Effector memory CD8-positive, alpha-beta T cell (primary cell): ENCODE measurements at regions not wholly inside any gene's neighbourhood (a gene's known extent, or its start where the extent isn't known, plus 50 kb on each side); places are given as distances from the start of the nearest gene placed in this dataset.

ENCODE experiments used
- ATAC-seq: fragments of 150-1000 bp; cut with Tn5 transposase; replicated peaks from 2 replicates; pipeline ENCODE4 v1.10.0; 2021; ENCODE audit warnings: mild to moderate bottlenecking, moderate library complexity
- DNase-seq, 3 experiments: peaks; one replicate each; pipeline ENCODE4 v3.0.0; 2021
- H3K27ac Mint-ChIP-seq, 2 donors: one replicate each; pipeline ENCODE4 v1.8.0; 2022; ENCODE audit warnings: mild to moderate bottlenecking in 2 of 2, mixed read lengths in 2 of 2, moderate library complexity in 2 of 2
- H3K27me3 Mint-ChIP-seq, 2 donors: one replicate each; pipeline ENCODE4 v1.8.0; 2022; ENCODE audit warnings: mixed read lengths in 2 of 2
- H3K36me3 Mint-ChIP-seq: one replicate; pipeline ENCODE4 v1.8.0; 2022; ENCODE audit warnings: mild to moderate bottlenecking, moderate library complexity, mixed read lengths; ENCODE audit not compliant: insufficient read depth
- H3K4me1 Mint-ChIP-seq, 2 donors: one replicate each; pipeline ENCODE4 v1.8.0; 2022; ENCODE audit warnings: low read depth in 2 of 2, mixed read lengths in 2 of 2
- H3K4me3 Mint-ChIP-seq, 2 donors: one replicate each; pipeline ENCODE4 v1.8.0; 2022; ENCODE audit warnings: mild to moderate bottlenecking in 2 of 2, mixed read lengths in 2 of 2, moderate library complexity in 2 of 2
- H3K9me3 Mint-ChIP-seq, 2 donors: one replicate each; pipeline ENCODE4 v1.8.0; 2022; ENCODE audit warnings: mixed read lengths in 2 of 2

GRCh38 chr11:26268980-26269660, 62.8 kb upstream of the ANO3 start:
- no peaks in the 10 kb centered on the region for H3K36me3 Mint-ChIP-seq
- no peaks in the 10 kb centered on the region for H3K27me3 Mint-ChIP-seq
- H3K27ac Mint-ChIP-seq = no peak overlapping the region
- H3K4me3 Mint-ChIP-seq = no peak overlapping the region
- DNase-seq (no peak), ATAC-seq (no peak)
- no peaks in the 10 kb centered on the region for H3K4me1 Mint-ChIP-seq
- peaks cover 0 to 4% of the 10 kb centered on the region in 2 donors for H3K9me3 Mint-ChIP-seq

- Mint-ChIP-seq H3K27me3 (no peaks in the 10 kb centered on the region), H3K27ac (no peak overlapping the region), H3K9me3 (peaks cover 0 to 4% of the 10 kb centered on the region in 2 donors), H3K4me1 (no peaks in the 10 kb centered on the region), H3K36me3 (no peaks in the 10 kb centered on the region), H3K4me3 (no peak overlapping the region)
- ATAC-seq (no peak), DNase-seq (no peak)
Measured at GRCh38 chr11:26271666-26272065, 60.3 kb upstream of the ANO3 start.

GRCh38 chr11:26276798-26277424, 55.0 kb upstream of the ANO3 start:
- H3K4me3 Mint-ChIP-seq = no peak overlapping the region
- H3K36me3 Mint-ChIP-seq = no peaks in the 10 kb centered on the region
- peak; percentile 10 to 24 (median 18) for DNase-seq
- no peaks in the 10 kb centered on the region for H3K4me1 Mint-ChIP-seq
- no peak overlapping the region for H3K27ac Mint-ChIP-seq
- H3K9me3 Mint-ChIP-seq = no peaks in the 10 kb centered on the region
- H3K27me3 Mint-ChIP-seq = no peaks in the 10 kb centered on the region
- peak; percentile 63 for ATAC-seq

GRCh38 chr11:26278354-26278753, 53.6 kb upstream of the ANO3 start:
- H3K9me3 Mint-ChIP-seq = no peaks in the 10 kb centered on the region
- no peak for DNase-seq
- H3K27ac Mint-ChIP-seq = no peak overlapping the region
- H3K36me3 Mint-ChIP-seq = no peaks in the 10 kb centered on the region
- H3K27me3 Mint-ChIP-seq = no peaks in the 10 kb centered on the region
- no peak overlapping the region for H3K4me3 Mint-ChIP-seq
- ATAC-seq = no peak
- H3K4me1 Mint-ChIP-seq = no peaks in the 10 kb centered on the region
